Breast epithelium (tissue), 3 donors: ENCODE measurements at regions not wholly inside any gene's neighbourhood (a gene's known extent, or its start where the extent isn't known, plus 50 kb on each side); places are given as distances from the start of the nearest gene placed in this dataset.
"Not testable (repeated sequence)": the region's sequence is repeated elsewhere in the genome, so short reads cannot be mapped to it uniquely, and the experiment has no call there.

ENCODE experiments used
- POLR2A ChIP-seq: fragments of 450-650 bp; IDR thresholded peaks from one replicate; pipeline ENCODE4 v1.6.1; 2016; ENCODE audit warnings: antibody characterized with exemption, mild to moderate bottlenecking, moderate library complexity
- POLR2AphosphoS5 ChIP-seq, 3 donors: sonication (generic); formaldehyde crosslinking; IDR thresholded peaks; one replicate each; pipeline ENCODE4 v1.6.1; 2017; ENCODE audit warnings: antibody characterized with exemption in 3 of 3
- TF ChIP-seq, protein P1 (sequence below), 3 donors: fragments of 450-650 bp; IDR thresholded peaks; one replicate each; pipeline ENCODE4 v1.5.1; 2016 to 2017; ENCODE audit warnings: antibody characterized with exemption in 3 of 3, mild to moderate bottlenecking in 3 of 3, moderate library complexity in 3 of 3

DNA sequence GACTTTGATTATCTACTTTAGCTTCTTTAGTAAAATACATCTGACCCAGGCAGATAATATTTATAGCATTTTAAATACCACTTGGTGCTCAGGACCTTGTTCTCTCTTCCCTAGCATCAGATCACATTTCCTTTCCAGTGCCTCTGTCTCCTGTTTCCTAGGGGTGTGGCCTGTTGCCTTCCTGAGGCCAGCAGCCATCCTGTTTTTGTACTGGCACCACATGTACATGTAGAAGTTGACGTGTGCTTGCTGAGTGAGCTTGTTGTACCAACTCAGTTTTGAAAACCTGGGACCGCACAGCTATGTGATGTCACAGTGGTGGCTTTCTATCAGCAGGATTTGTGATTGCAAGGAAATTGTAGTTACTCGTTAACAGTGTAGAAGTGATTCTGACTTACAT is 167.6 kb upstream of the PLGLB1 start:
- TF ChIP-seq, protein P1, sequence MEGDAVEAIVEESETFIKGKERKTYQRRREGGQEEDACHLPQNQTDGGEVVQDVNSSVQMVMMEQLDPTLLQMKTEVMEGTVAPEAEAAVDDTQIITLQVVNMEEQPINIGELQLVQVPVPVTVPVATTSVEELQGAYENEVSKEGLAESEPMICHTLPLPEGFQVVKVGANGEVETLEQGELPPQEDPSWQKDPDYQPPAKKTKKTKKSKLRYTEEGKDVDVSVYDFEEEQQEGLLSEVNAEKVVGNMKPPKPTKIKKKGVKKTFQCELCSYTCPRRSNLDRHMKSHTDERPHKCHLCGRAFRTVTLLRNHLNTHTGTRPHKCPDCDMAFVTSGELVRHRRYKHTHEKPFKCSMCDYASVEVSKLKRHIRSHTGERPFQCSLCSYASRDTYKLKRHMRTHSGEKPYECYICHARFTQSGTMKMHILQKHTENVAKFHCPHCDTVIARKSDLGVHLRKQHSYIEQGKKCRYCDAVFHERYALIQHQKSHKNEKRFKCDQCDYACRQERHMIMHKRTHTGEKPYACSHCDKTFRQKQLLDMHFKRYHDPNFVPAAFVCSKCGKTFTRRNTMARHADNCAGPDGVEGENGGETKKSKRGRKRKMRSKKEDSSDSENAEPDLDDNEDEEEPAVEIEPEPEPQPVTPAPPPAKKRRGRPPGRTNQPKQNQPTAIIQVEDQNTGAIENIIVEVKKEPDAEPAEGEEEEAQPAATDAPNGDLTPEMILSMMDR (IDR thresholded peaks at IDR 0.05), result not testable (repeated sequence)
- not testable (repeated sequence) for TF ChIP-seq POLR2A; POLR2AphosphoS5 (IDR thresholded peaks at IDR 0.05)
